Dermis blood vessel endothelial cell (primary cell): ENCODE measurements at regions not wholly inside any gene's neighbourhood (a gene's known extent, or its start where the extent isn't known, plus 50 kb on each side); places are given as distances from the start of the nearest gene placed in this dataset.
"Not testable (repeated sequence)": the region's sequence is repeated elsewhere in the genome, so short reads cannot be mapped to it uniquely, and the experiment has no call there.

Experiments used
- DNase-seq: peaks from one replicate; pipeline ENCODE4 v3.0.0; 2010

- no peak for DNase-seq
Observed at GRCh38 chr13:22776394-22777186, 404.2 kb upstream of the SGCG start.

GRCh38 chr13:22777207-22777606, 403.6 kb upstream of the SGCG start:
- no peak for DNase-seq

GRCh38 chr13:22789027-22789593, 391.7 kb upstream of the SGCG start:
- DNase-seq, result no peak

- no peak for DNase-seq
Observed at GRCh38 chr13:22789916-22790315, 390.9 kb upstream of the SGCG start.

- DNase-seq, result no peak
Observed at GRCh38 chr13:22793598-22794134, 387.1 kb upstream of the SGCG start.

- no peak for DNase-seq
Observed at GRCh38 chr13:22800526-22801401, 380.0 kb upstream of the SGCG start.

- DNase-seq, result no peak
Observed at GRCh38 chr13:22801402-22802003, 379.3 kb upstream of the SGCG start.

- no peak for DNase-seq
Observed at GRCh38 chr13:22812793-22813192, 368.0 kb upstream of the SGCG start.

GRCh38 chr13:22813531-22814377, 367.0 kb upstream of the SGCG start:
- DNase-seq, result not testable (repeated sequence)

GRCh38 chr13:22814433-22814832, 366.3 kb upstream of the SGCG start:
- not testable (repeated sequence) for DNase-seq

GRCh38 chr13:22821589-22821988, 359.2 kb upstream of the SGCG start:
- DNase-seq, result no peak

GRCh38 chr13:22825186-22825585, 355.6 kb upstream of the SGCG start:
- no peak for DNase-seq

GRCh38 chr13:22828081-22828480, 352.7 kb upstream of the SGCG start:
- no peak for DNase-seq

GRCh38 chr13:22836475-22836874, 344.3 kb upstream of the SGCG start:
- DNase-seq, result no peak

GRCh38 chr13:22837980-22838647, 342.7 kb upstream of the SGCG start:
- DNase-seq, result no peak

- DNase-seq, result no peak
Observed at GRCh38 chr13:22839603-22840530, 340.9 kb upstream of the SGCG start.

GRCh38 chr13:22846551-22846950, 334.2 kb upstream of the SGCG start:
- DNase-seq, result no peak

GRCh38 chr13:22848539-22849052, 332.2 kb upstream of the SGCG start:
- no peak for DNase-seq

GRCh38 chr13:22855926-22856325, 324.9 kb upstream of the SGCG start:
- no peak for DNase-seq

- not testable (repeated sequence) for DNase-seq
Observed at GRCh38 chr13:22858980-22859379, 321.8 kb upstream of the SGCG start.
